ENCODE measurements at regions not wholly inside any gene's neighbourhood (a gene's known extent, or its start where the extent isn't known, plus 50 kb on each side); places are given as distances from the start of the nearest gene placed in this dataset.
A peak's percentile ranks its signal among the peaks of the same experiment; 100 is the strongest.
"Not testable (repeated sequence)": the region's sequence is repeated elsewhere in the genome, so short reads cannot be mapped to it uniquely, and the experiment has no call there.

DNA sequence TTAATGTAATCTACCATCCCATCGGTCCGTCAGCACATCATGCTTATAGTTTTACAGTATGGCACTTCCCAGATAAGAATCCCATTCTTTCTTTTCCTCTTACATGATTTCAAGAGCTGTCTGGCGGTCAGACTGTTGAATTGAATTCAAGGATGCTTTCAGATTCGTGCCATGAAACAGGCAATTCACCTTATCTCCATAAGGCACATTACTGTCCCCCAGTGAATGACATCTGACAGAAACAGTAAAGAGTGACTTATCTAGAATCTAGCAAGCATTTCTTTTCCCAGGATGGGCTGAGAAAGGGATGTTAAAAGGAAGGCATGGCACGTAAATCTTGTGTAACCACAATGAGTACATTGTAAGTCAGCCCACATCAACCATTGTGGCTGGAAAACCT, 61.1 kb upstream of the SEM1 start:
- no peaks in the 10 kb centered on the region for H3K27me3 ChIP-seq (ENCODE audit: control insufficient read depth, insufficient read depth, low read length)
- no peak overlapping the region for H3K9ac ChIP-seq (ENCODE audit: low read length)
- H3K27ac ChIP-seq (ENCODE audit: low read length) = no peak overlapping the region
- no peaks in the 10 kb centered on the region for H3K9me3 ChIP-seq (ENCODE audit: control insufficient read depth, low read depth, low read length)
- H3K36me3 ChIP-seq (ENCODE audit: control insufficient read depth, low read depth, low read length) = no peaks in the 10 kb centered on the region
- H3K4me1 ChIP-seq (ENCODE audit: control insufficient read depth, low read depth, low read length) = no peaks in the 10 kb centered on the region
- no peak overlapping the region for H3K4me3 ChIP-seq (ENCODE audit: low read length)

- no peaks in the 10 kb centered on the region for H3K27me3 ChIP-seq (ENCODE audit: control insufficient read depth, insufficient read depth, low read length)
- no peaks in the 10 kb centered on the region for H3K4me1 ChIP-seq (ENCODE audit: control insufficient read depth, low read depth, low read length)
- H3K4me3 ChIP-seq (ENCODE audit: low read length) = no peak overlapping the region
- H3K36me3 ChIP-seq (ENCODE audit: control insufficient read depth, low read depth, low read length) = no peaks in the 10 kb centered on the region
- H3K27ac ChIP-seq (ENCODE audit: low read length) = no peak overlapping the region
- no peak overlapping the region for H3K9ac ChIP-seq (ENCODE audit: low read length)
- no peaks in the 10 kb centered on the region for H3K9me3 ChIP-seq (ENCODE audit: control insufficient read depth, low read depth, low read length)
Observed at GRCh38 chr7:96772139-96772694, 62.6 kb upstream of the SEM1 start.

GRCh38 chr7:96773483-96773882, 63.8 kb upstream of the SEM1 start:
- H3K36me3 ChIP-seq (ENCODE audit: control insufficient read depth, low read depth, low read length) = no peaks in the 10 kb centered on the region
- H3K27me3 ChIP-seq (ENCODE audit: control insufficient read depth, insufficient read depth, low read length) = no peaks in the 10 kb centered on the region
- no peak overlapping the region for H3K9ac ChIP-seq (ENCODE audit: low read length)
- H3K27ac ChIP-seq (ENCODE audit: low read length) = no peak overlapping the region
- H3K4me3 ChIP-seq (ENCODE audit: low read length) = no peak overlapping the region
- H3K9me3 ChIP-seq (ENCODE audit: control insufficient read depth, low read depth, low read length) = no peaks in the 10 kb centered on the region
- H3K4me1 ChIP-seq (ENCODE audit: control insufficient read depth, low read depth, low read length) = no peaks in the 10 kb centered on the region

DNA sequence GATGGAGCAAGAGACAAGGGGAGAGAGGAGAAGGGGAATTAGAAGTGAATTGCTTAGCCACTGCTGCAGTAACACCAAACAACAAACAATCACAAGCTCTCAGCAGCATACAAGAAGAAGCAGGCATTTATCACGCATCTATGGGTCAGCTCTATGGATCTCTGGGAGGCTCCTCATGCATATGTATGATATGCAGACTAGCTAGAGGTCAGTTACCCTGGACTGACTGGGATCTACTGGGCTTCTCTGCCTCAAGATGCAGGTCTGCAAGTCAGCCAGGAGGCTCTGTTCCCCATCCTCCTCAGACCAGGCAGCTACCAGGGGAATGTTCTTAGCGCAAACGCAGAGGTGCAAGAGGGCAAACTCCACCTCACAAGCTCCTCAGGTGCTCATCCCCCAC, 64.7 kb upstream of the SEM1 start:
- H3K4me3 ChIP-seq (ENCODE audit: low read length) = no peak overlapping the region
- no peak overlapping the region for H3K9ac ChIP-seq (ENCODE audit: low read length)
- H3K36me3 ChIP-seq (ENCODE audit: control insufficient read depth, low read depth, low read length) = no peaks in the 10 kb centered on the region
- H3K27ac ChIP-seq (ENCODE audit: low read length) = no peak overlapping the region
- H3K9me3 ChIP-seq (ENCODE audit: control insufficient read depth, low read depth, low read length) = no peaks in the 10 kb centered on the region
- H3K4me1 ChIP-seq (ENCODE audit: control insufficient read depth, low read depth, low read length) = no peaks in the 10 kb centered on the region
- no peaks in the 10 kb centered on the region for H3K27me3 ChIP-seq (ENCODE audit: control insufficient read depth, insufficient read depth, low read length)

DNA sequence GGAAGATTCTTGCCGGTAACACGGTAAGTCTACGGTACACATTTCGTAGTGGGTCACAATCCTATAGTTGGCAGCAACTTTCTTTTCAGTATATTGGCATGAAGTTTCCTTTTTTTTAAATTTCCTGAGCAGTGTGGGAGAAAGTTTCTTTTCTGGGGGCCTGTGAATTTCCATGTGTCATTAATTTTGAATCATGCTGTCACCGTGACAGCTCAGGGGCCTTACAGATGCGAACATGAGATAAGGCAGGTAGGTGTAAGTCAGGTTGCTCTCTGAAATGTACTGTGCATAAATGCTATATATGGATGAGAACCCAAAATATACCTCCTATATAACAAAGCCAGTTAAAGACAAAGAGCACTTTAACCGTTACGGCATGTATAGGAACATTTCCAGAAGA, 65.4 kb upstream of the SEM1 start:
- Histone ChIP-seq H3K9ac (ENCODE audit: low read length) (no peak overlapping the region), H3K36me3 (ENCODE audit: control insufficient read depth, low read depth, low read length) (no peaks in the 10 kb centered on the region), H3K27ac (ENCODE audit: low read length) (no peak overlapping the region), H3K4me1 (ENCODE audit: control insufficient read depth, low read depth, low read length) (no peaks in the 10 kb centered on the region), H3K9me3 (ENCODE audit: control insufficient read depth, low read depth, low read length) (no peaks in the 10 kb centered on the region), H3K4me3 (ENCODE audit: low read length) (no peak overlapping the region), H3K27me3 (ENCODE audit: control insufficient read depth, insufficient read depth, low read length) (no peaks in the 10 kb centered on the region)

GRCh38 chr7:96778263-96778662, 68.6 kb upstream of the SEM1 start:
- Histone ChIP-seq H3K4me1 (ENCODE audit: control insufficient read depth, low read depth, low read length) (no peaks in the 10 kb centered on the region), H3K27me3 (ENCODE audit: control insufficient read depth, insufficient read depth, low read length) (no peaks in the 10 kb centered on the region), H3K9ac (ENCODE audit: low read length) (no peak overlapping the region), H3K9me3 (ENCODE audit: control insufficient read depth, low read depth, low read length) (no peaks in the 10 kb centered on the region), H3K27ac (ENCODE audit: low read length) (no peak overlapping the region), H3K36me3 (ENCODE audit: control insufficient read depth, low read depth, low read length) (no peaks in the 10 kb centered on the region), H3K4me3 (ENCODE audit: low read length) (no peak overlapping the region)

DNA sequence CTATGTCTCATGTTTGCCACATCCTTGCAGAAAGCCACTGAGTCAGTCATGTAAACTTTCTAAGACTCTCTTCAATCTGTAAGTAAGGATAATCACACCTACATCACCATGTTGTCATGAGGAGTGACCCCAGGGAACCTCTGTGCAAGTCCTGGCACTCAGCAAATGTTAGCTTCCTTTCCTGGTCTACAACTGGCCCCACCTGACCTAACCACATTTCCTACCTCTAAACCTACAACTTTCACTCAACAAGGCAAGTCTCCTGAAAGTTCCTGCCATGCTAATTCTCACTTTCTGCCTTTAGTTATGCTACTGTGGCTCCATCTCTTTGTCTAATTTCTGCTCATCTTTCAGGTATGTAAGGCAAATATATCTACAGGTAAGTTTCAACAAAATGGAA, 72.3 kb upstream of the SEM1 start:
- Histone ChIP-seq H3K9ac (ENCODE audit: low read length) (no peak overlapping the region), H3K27ac (ENCODE audit: low read length) (no peak overlapping the region), H3K4me1 (ENCODE audit: control insufficient read depth, low read depth, low read length) (peaks cover 18% of the 10 kb centered on the region), H3K9me3 (ENCODE audit: control insufficient read depth, low read depth, low read length) (no peaks in the 10 kb centered on the region), H3K36me3 (ENCODE audit: control insufficient read depth, low read depth, low read length) (no peaks in the 10 kb centered on the region), H3K4me3 (ENCODE audit: low read length) (no peak overlapping the region), H3K27me3 (ENCODE audit: control insufficient read depth, insufficient read depth, low read length) (no peaks in the 10 kb centered on the region)

- not testable (repeated sequence) for H3K9ac ChIP-seq (ENCODE audit: low read length); H3K36me3 ChIP-seq (ENCODE audit: control insufficient read depth, low read depth, low read length); H3K4me3 ChIP-seq (ENCODE audit: low read length); H3K27me3 ChIP-seq (ENCODE audit: control insufficient read depth, insufficient read depth, low read length); H3K27ac ChIP-seq (ENCODE audit: low read length); H3K9me3 ChIP-seq (ENCODE audit: control insufficient read depth, low read depth, low read length)
- peaks cover 26% of the 10 kb centered on the region for H3K4me1 ChIP-seq (ENCODE audit: control insufficient read depth, low read depth, low read length)
Observed at GRCh38 chr7:96782686-96783298, 73.1 kb upstream of the SEM1 start.

- H3K9ac ChIP-seq (ENCODE audit: low read length) = no peak overlapping the region
Observed at GRCh38 chr7:96784597-96784996, 75.0 kb upstream of the SEM1 start.

DNA sequence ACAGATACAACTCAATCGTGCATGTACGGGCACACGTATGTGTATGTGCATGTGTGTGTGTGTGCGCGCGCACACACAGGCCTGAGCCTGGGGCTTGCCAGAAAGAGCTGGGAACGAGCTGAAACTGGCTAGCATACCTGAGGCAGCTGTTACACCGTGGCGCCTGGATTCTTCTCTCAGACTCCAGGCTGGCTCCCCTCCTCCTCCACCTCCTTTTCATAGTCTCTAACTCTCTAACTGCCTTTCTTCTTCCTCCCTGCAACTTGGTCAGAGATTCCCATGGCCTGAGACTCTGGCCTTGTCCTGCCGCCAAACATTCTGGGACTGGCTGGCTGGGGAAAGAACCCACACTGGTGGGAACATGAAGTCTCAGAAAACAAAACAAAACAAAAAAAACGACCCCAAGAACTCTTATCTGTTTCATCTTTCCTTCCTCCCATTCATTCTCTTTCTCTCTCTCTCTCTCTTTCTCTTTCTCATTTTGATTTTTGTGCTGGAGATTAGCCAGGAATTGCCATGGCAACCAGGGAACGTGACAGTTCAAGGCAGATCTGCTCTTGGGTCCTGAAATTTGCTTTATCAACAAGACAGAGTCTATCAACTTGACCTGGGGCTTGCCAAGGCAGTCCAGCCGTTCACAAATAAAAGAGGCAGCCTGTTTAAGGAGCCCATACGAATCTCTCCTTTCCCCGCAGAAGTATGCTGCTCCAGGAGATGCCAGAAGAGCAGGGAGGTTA, 76.8 kb upstream of the SEM1 start:
- Histone ChIP-seq H3K27me3 (ENCODE audit: control insufficient read depth, insufficient read depth, low read length) (no peaks in the 10 kb centered on the region), H3K9me3 (ENCODE audit: control insufficient read depth, low read depth, low read length) (no peaks in the 10 kb centered on the region), H3K4me3 (ENCODE audit: low read length) (peak overlapping the region; percentile 32), H3K9ac (ENCODE audit: low read length) (no peak overlapping the region), H3K27ac (ENCODE audit: low read length) (no peak overlapping the region), H3K4me1 (ENCODE audit: control insufficient read depth, low read depth, low read length) (peaks cover 36% of the 10 kb centered on the region), H3K36me3 (ENCODE audit: control insufficient read depth, low read depth, low read length) (no peaks in the 10 kb centered on the region)

More at GRCh38 chr7:96784597-96784996, 75.0 kb upstream of the SEM1 start:
- Histone ChIP-seq H3K27ac (ENCODE audit: low read length) (no peak overlapping the region), H3K4me1 (ENCODE audit: control insufficient read depth, low read depth, low read length) (peaks cover 36% of the 10 kb centered on the region), H3K27me3 (ENCODE audit: control insufficient read depth, insufficient read depth, low read length) (no peaks in the 10 kb centered on the region), H3K4me3 (ENCODE audit: low read length) (no peak overlapping the region), H3K36me3 (ENCODE audit: control insufficient read depth, low read depth, low read length) (no peaks in the 10 kb centered on the region), H3K9me3 (ENCODE audit: control insufficient read depth, low read depth, low read length) (no peaks in the 10 kb centered on the region)

DNA sequence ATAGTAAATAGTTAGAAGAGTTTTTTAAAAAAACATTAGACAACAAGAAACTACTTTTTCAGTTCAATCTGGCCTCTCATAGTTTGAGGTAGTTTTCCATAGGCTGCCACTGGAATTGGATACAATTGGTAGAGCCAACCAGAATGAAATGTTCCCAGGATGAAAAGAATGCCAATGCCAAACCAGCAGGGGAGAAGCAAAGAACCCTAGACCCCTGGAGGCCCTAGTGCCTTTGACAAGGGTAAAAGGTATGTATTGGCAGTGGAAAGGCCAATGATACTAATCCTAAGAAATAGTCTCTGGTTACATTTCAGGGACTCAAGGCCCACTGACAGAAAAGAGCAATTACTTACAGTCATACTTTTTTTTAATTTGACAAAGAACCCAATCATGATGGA, 77.4 kb upstream of the SEM1 start:
- Histone ChIP-seq H3K27me3 (ENCODE audit: control insufficient read depth, insufficient read depth, low read length) (no peaks in the 10 kb centered on the region), H3K9me3 (ENCODE audit: control insufficient read depth, low read depth, low read length) (no peaks in the 10 kb centered on the region), H3K36me3 (ENCODE audit: control insufficient read depth, low read depth, low read length) (no peaks in the 10 kb centered on the region), H3K4me1 (ENCODE audit: control insufficient read depth, low read depth, low read length) (peaks cover 36% of the 10 kb centered on the region), H3K4me3 (ENCODE audit: low read length) (peak overlapping the region; percentile 32), H3K9ac (ENCODE audit: low read length) (no peak overlapping the region), H3K27ac (ENCODE audit: low read length) (no peak overlapping the region)

GRCh38 chr7:96789914-96790313, 80.3 kb upstream of the SEM1 start:
- no peaks in the 10 kb centered on the region for H3K9me3 ChIP-seq (ENCODE audit: control insufficient read depth, low read depth, low read length)
- no peaks in the 10 kb centered on the region for H3K27me3 ChIP-seq (ENCODE audit: control insufficient read depth, insufficient read depth, low read length)
- no peak overlapping the region for H3K9ac ChIP-seq (ENCODE audit: low read length)
- H3K27ac ChIP-seq (ENCODE audit: low read length) = no peak overlapping the region
- H3K36me3 ChIP-seq (ENCODE audit: control insufficient read depth, low read depth, low read length) = no peaks in the 10 kb centered on the region
- H3K4me1 ChIP-seq (ENCODE audit: control insufficient read depth, low read depth, low read length) = peaks cover 36% of the 10 kb centered on the region
- H3K4me3 ChIP-seq (ENCODE audit: low read length) = no peak overlapping the region

Measured in iPS-18a (cell line).